ENCODE measurements at regions not wholly inside any gene's neighbourhood (a gene's known extent, or its start where the extent isn't known, plus 50 kb on each side); places are given as distances from the start of the nearest gene placed in this dataset.
"Not testable (repeated sequence)": the region's sequence is repeated elsewhere in the genome, so short reads cannot be mapped to it uniquely, and the experiment has no call there.

- no peak for DNase-seq
- Histone ChIP-seq H3K27ac (no peak overlapping the region), H3K9me3 (replicated peaks in 1 of 3) (no peaks in the 10 kb centered on the region), H3K36me3 (replicated peaks in 1 of 2) (no peaks in the 10 kb centered on the region), H3K4me3 (no peak overlapping the region), H3K4me1 (replicated peaks in 1 of 2) (peaks cover 6 to 14% of the 10 kb centered on the region in 2 donors), H3K27me3 (no peaks in the 10 kb centered on the region)
- no peak for TF ChIP-seq CTCF (IDR thresholded peaks at IDR 0.05)
- no peak for TF ChIP-seq POLR2A (IDR thresholded peaks at IDR 0.05)
- 49 to 59% (median 57%) methylated on average over 2 of the region's 2 CpGs for WGBS, 4 donors
- intact Hi-C loops (cut with DNase I): no loop called here
Measured at GRCh38 chr1:80533093-80533492, 1267.6 kb upstream of the ADGRL2 start.

- no peak for DNase-seq
- Histone ChIP-seq H3K9me3 (replicated peaks in 1 of 3) (no peaks in the 10 kb centered on the region), H3K27me3 (no peaks in the 10 kb centered on the region), H3K27ac (no peak overlapping the region), H3K36me3 (replicated peaks in 1 of 2) (no peaks in the 10 kb centered on the region), H3K4me3 (no peak overlapping the region), H3K4me1 (replicated peaks in 1 of 2) (peaks cover 6 to 14% of the 10 kb centered on the region in 2 donors)
- intact Hi-C loops (cut with DNase I): no loop called here
- TF ChIP-seq POLR2A (IDR thresholded peaks at IDR 0.05) (no peak), CTCF (IDR thresholded peaks at IDR 0.05) (no peak)
- 45 to 57% (median 51%) methylated on average over 2 of the region's 2 CpGs for WGBS, 4 donors
Measured at GRCh38 chr1:80531182-80531581, 1269.6 kb upstream of the ADGRL2 start.

- Histone ChIP-seq H3K4me3 (no peak overlapping the region), H3K27ac (no peak overlapping the region), H3K27me3 (no peaks in the 10 kb centered on the region), H3K9me3 (replicated peaks in 1 of 3) (no peaks in the 10 kb centered on the region), H3K4me1 (replicated peaks in 1 of 2) (peaks cover 6 to 14% of the 10 kb centered on the region in 2 donors), H3K36me3 (replicated peaks in 1 of 2) (no peaks in the 10 kb centered on the region)
- DNase-seq: no peak
- WGBS, 4 donors: 84 to 88% (median 84%) methylated on average over 2 of the region's 2 CpGs
- TF ChIP-seq POLR2A (IDR thresholded peaks at IDR 0.05) (no peak), CTCF (IDR thresholded peaks at IDR 0.05) (no peak)
- intact Hi-C loops (cut with DNase I): no loop called here
Measured at GRCh38 chr1:80529546-80529945, 1271.2 kb upstream of the ADGRL2 start.

- WGBS, 4 donors: 73 to 87% (median 76%) methylated on average over 1 of the region's 1 CpG
- Histone ChIP-seq H3K27me3 (no peaks in the 10 kb centered on the region), H3K4me1 (replicated peaks in 1 of 2) (no peaks in the 10 kb centered on the region), H3K9me3 (replicated peaks in 1 of 3) (no peaks in the 10 kb centered on the region), H3K36me3 (replicated peaks in 1 of 2) (no peaks in the 10 kb centered on the region), H3K4me3 (no peak overlapping the region), H3K27ac (no peak overlapping the region)
- DNase-seq: no peak
- TF ChIP-seq CTCF (IDR thresholded peaks at IDR 0.05): no peak
- TF ChIP-seq POLR2A (IDR thresholded peaks at IDR 0.05): no peak
- intact Hi-C loops (cut with DNase I): no loop called here
Measured at GRCh38 chr1:80523861-80524260, 1276.9 kb upstream of the ADGRL2 start.

GRCh38 chr1:80523071-80523470 lies 1277.7 kb upstream of the ADGRL2 start:
- DNase-seq; H3K4me3 ChIP-seq; H3K36me3 ChIP-seq (replicated peaks in 1 of 2); intact Hi-C loops (cut with DNase I); H3K27ac ChIP-seq; H3K9me3 ChIP-seq (replicated peaks in 1 of 3); H3K27me3 ChIP-seq; H3K4me1 ChIP-seq (replicated peaks in 1 of 2): not testable (repeated sequence)

Measured in adrenal gland (tissue), 9 donors.